Stimulated activated CD4-positive, alpha-beta T cell treated with anti-CD3 and anti-CD28 coated beads, TNF-alpha, amount 100 ng/mL, for 1 hour (primary cell): ENCODE measurements at regions not wholly inside any gene's neighbourhood (a gene's known extent, or its start where the extent isn't known, plus 50 kb on each side); places are given as distances from the start of the nearest gene placed in this dataset.

Experiments
- DNase-seq, 3 donors: peaks; one replicate each; pipeline ENCODE4 v3.0.0-alpha.2; 2020; ENCODE audit warnings: low read depth in 3 of 3, low spot score in 1 of 3

- DNase-seq, result no peak
Observed at GRCh38 chr10:6339891-6340290, 137.2 kb downstream of the PFKFB3 start.

DNA sequence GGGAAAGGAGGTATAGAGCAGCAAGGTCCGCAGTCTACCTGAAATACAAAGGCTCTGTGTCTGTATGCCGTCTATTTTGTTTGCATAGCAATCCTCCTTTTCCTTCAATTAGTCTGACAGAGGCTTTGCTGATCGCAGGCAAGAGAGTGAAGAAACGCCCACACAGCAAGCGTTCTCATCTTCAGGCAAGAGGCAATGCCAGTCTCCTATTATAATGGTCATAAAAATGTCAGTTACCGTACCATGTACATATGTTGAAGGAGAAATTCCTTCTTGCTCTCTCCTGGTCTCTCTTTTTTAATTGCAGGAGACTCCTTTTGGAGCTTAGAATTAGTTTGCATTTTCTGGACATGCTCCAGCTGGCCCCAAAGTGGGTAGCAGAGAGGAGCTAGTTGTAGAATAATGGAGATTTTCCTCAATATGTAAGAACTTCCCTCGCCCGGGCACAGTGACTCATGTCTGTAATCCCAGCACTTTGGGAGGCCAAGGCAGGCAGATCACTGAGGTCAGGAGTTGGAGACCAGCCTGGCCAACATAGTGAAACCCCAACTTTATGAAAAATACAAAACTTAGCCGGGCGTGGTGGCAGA is 139.5 kb downstream of the PFKFB3 start:
- DNase-seq, result no peak

- no peak for DNase-seq
Observed at GRCh38 chr10:6343305-6344010, 140.7 kb downstream of the PFKFB3 start.

DNA sequence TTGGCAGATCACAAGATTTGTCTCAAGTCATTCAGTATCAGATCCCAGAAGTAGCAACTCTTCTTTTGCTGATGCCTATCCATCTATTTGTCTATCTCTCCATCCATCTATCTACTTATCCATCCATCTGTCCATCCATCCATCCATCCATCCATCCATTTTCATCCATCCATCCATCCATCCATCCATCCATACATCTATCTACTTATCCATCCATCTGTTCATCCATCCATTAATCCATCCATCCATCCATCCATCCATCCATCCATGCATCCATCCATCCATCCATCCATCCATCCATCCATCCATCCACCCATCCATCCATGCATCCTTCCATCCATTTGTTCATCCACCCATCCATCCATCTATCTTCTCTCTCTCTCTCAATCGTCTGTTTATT is 142.7 kb downstream of the PFKFB3 start:
- DNase-seq, result no peak

DNA sequence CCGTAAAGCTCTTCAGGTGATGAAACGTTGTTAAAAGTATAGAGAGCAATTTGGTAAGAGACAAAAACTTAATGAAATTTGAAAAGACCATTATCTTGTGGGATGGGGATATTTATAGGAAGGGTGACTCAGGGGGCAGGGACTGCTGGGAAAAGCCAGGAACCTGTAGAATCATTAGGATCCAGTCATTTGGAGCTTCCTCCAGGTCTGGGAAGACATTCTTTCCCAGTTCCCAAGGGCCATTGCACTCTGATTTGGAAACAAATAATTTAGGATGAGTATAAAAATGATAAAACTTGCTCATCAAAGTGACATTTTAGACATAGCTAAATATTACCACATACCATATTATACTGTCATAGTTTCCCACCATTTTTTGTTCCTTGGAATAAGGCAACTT is 143.9 kb downstream of the PFKFB3 start:
- no peak for DNase-seq

- DNase-seq, result peak; percentile 12 to 32 (median 31)
Observed at GRCh38 chr10:6347391-6347951, 144.7 kb downstream of the PFKFB3 start.

GRCh38 chr10:6348096-6348874 is 145.6 kb downstream of the PFKFB3 start:
- DNase-seq, result peak; percentile 54 to 75 (median 70)

- no peak for DNase-seq
Observed at GRCh38 chr10:6349846-6350535, 147.3 kb downstream of the PFKFB3 start.

DNA sequence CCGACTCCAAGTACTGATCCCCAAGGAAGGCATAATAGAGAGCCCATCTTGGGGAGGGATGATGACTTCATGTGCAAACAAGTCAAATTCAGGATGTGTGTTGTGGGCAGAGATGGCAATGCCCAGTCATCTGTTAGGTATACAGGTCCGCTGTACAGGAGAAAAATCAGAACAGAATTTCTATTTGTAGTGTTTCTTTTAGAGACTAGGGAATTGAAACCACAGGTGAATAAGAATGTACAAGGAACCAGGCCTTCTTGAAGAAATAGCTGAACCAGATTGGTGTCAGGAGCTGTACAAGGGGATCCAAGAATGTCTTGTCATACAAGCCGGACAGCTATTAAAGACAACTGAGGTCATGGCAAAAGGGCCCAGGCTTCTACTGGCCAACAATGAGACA is 147.9 kb downstream of the PFKFB3 start:
- no peak for DNase-seq

DNA sequence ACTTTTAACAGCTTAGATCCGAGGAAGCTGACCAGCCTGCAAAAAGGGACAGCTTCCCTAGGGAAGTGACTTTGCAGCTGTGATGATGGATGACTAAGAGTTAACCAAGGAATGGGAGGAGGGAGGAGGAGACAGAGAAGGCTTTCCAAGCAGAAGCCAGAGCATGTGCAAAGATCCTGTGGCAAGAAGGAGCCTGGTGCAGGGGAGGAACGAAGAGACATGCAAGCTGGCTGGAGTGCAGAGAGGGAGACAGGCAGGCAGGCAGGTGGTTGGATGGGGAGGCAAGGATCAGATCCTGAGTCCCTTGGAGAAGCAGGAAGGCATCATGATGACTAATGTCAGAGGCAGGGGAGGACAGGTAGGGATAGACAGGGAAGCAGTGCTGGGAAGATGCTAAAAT is 148.8 kb downstream of the PFKFB3 start:
- no peak for DNase-seq

GRCh38 chr10:6353526-6353925 is 150.8 kb downstream of the PFKFB3 start:
- no peak for DNase-seq

- DNase-seq, result no peak
Observed at GRCh38 chr10:6354168-6354772, 151.5 kb downstream of the PFKFB3 start.

DNA sequence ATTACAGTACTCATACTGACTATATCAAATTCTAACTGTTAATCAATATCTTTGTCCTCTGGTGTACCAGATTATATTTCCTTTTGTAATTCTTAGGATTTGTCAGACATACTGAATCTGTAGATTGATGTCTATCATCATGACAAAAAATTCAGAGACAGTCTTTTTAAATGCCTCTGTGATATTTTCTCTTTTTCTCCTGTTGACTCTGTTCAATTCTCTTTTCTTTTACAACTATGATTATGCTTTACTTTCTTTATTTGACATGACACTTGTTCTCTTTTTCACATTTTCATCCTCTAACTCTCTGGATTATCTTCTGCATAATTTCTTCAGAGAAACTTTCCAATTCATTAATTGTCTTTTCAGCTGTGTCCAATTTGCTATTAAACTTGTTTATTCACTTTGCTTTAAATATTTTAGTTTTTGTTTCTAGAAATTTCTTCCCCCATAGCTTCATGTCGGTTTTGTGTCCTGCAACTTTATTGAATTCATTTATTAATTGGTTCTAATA is 153.6 kb downstream of the PFKFB3 start:
- DNase-seq, result no peak

- no peak for DNase-seq
Observed at GRCh38 chr10:6361869-6362268, 159.1 kb downstream of the PFKFB3 start.

- no peak for DNase-seq
Observed at GRCh38 chr10:6362879-6363278, 160.1 kb downstream of the PFKFB3 start.

DNA sequence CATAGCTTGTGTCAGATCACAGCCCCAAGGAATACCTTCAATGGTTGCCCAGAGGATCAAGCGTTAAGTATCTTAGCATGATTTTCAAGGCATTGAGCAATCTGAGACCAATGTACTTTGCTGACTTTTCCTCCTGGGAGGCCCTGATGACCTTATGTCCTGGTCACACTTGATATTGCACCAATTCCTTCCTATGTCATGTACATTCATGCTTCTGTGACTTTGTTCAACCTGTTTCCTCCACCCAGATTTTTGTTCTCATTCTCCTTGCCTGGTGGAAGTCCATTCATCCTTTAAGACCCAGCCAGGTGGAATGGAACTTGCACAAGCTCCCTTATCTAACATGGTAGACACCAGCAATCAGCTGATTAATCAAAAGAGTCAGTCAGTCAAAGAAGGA is 160.8 kb downstream of the PFKFB3 start:
- no peak for DNase-seq

DNA sequence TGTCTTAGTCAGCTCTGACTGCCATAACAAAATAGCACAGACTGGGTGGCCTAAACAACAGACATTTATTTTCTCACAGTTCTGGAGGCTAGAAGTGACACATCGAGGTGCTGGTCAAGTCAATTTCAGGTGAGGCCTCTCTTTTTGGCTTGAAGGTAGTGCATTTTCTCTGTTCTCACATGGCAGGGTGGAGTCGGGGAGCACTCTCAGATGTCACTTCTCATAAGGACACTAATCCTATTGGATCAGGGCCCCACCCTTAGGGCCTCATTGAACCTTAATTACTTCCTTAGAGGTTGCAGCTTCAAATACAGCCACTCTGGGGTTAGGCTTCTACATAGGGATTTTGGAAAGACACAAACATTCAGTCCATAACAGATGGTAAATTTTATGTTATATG is 161.6 kb downstream of the PFKFB3 start:
- no peak for DNase-seq

DNA sequence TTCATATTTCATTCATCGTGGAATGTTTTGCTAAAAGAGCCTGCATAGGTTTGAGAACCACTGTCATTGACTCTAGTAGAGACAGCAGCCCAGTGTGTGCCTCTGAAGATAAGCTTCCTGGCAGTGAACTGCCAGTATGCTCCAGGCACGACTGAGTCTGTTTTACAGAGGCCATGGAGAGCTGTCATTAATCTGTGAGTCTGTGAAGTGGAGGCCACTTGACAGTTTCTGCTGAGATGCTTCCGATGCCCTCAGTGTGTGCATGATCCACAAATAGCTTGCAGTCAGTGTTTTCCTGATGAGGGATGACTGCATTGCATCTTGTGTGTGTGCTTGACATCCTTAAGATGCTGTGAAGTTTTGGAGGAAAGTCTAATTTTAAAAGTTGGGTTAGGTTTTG is 162.2 kb downstream of the PFKFB3 start:
- no peak for DNase-seq

DNA sequence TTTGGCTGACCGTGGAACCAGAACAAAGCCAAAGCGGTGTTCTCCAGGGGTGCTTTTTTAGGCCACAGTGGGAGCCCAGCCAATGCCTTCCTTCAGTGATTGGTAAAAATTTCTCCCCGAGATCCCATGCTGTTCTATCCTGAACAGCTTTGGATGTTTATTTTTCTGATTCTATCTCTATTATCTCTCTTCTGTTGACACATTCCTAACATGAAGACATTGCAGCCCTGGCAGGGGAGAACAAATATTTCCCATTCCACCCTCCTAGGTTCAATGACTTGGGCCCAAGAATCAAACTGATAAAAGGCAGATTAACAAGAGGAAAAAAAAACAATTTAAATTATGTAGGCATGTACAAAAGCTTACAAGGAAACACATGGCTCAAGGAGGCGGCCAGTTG is 162.7 kb downstream of the PFKFB3 start:
- no peak for DNase-seq
